CD4-positive, alpha-beta T cell (primary cell): ENCODE measurements at regions not wholly inside any gene's neighbourhood (a gene's known extent, or its start where the extent isn't known, plus 50 kb on each side); places are given as distances from the start of the nearest gene placed in this dataset.

Experiments
- ATAC-seq: fragments of 200-7000 bp; cut with Tn5 transposase; one replicate; pipeline ENCODE4 v1.10.0; 2022; ENCODE audit warnings: mild to moderate bottlenecking; ENCODE audit not compliant: poor library complexity
- CTCF ChIA-PET: fragments of 350-600 bp; sonication (Branson Sonifier 250); formaldehyde crosslinking; loops from one replicate; lab custom pipeline; 2021; ENCODE audit warnings: antibody characterized with exemption, inconsistent platforms; lab: Charles Lee
- POLR2A ChIA-PET: fragments of 350-600 bp; sonication (Branson Sonifier 250); formaldehyde crosslinking; loops from one replicate; lab custom pipeline; 2021; ENCODE audit warnings: antibody characterized with exemption, inconsistent platforms; lab: Charles Lee
- DNase-seq, 14 experiments: peaks; one replicate each; pipeline ENCODE4 v3.0.0-alpha.2; 2013 to 2020; ENCODE audit warnings: mixed read lengths in 2 of 14
- H3K27ac ChIP-seq, 2 donors: one replicate each; pipeline versions ENCODE4 v1.5.1 to v1.7.0; 2013; ENCODE audit warnings: low read length in 2 of 2, low read depth in 1 of 2, mild to moderate bottlenecking in 1 of 2
- H3K27me3 ChIP-seq, 2 experiments: 1 replicate in 1 of 2; 2 replicates in 1 of 2; pipeline versions ENCODE4 v1.6.1 to v1.7.0; 2013; ENCODE audit warnings: low read length in 2 of 2, control low read depth in 1 of 2, mild to moderate bottlenecking in 1 of 2, moderate library complexity in 1 of 2; ENCODE audit not compliant: insufficient read depth in 2 of 2, control insufficient read depth in 1 of 2
- H3K36me3 ChIP-seq: one replicate; pipeline ENCODE4 v1.6.1; 2013; ENCODE audit warnings: low read length, control low read depth; ENCODE audit not compliant: insufficient read depth
- H3K4me1 ChIP-seq: one replicate; pipeline ENCODE4 v1.6.1; 2013; ENCODE audit warnings: low read length, control low read depth; ENCODE audit not compliant: insufficient read depth
- H3K4me3 ChIP-seq: one replicate; pipeline ENCODE4 v1.5.1; 2013; ENCODE audit warnings: mild to moderate bottlenecking, low read length, moderate library complexity
- H3K9me3 ChIP-seq, 2 experiments: 1 replicate in 1 of 2; 2 replicates in 1 of 2; pipeline versions ENCODE4 v1.6.1 to v1.7.0; 2013; ENCODE audit warnings: low read length in 2 of 2, mild to moderate bottlenecking in 2 of 2, control low read depth in 1 of 2, moderate library complexity in 1 of 2; ENCODE audit not compliant: control insufficient read depth in 1 of 2, insufficient read depth in 1 of 2
- H3K27ac Mint-ChIP-seq: one replicate; pipeline ENCODE4 v1.8.0; 2020; ENCODE audit warnings: mixed read lengths
- H3K27me3 Mint-ChIP-seq: one replicate; pipeline ENCODE4 v1.8.0; 2021; ENCODE audit warnings: mixed read lengths
- H3K36me3 Mint-ChIP-seq: one replicate; pipeline ENCODE4 v1.8.0; 2021; ENCODE audit warnings: low read depth, mixed read lengths
- H3K4me1 Mint-ChIP-seq: one replicate; pipeline ENCODE4 v1.8.0; 2021; ENCODE audit warnings: low read depth, mixed read lengths
- H3K4me3 Mint-ChIP-seq: one replicate; pipeline ENCODE4 v1.8.0; 2020; ENCODE audit warnings: mild to moderate bottlenecking, mixed read lengths
- H3K9me3 Mint-ChIP-seq: one replicate; pipeline ENCODE4 v1.8.0; 2020; ENCODE audit warnings: mixed read lengths
- CTCF ChIP-seq: fragments of 200-600 bp; IDR thresholded peaks from one replicate; pipeline ENCODE4 v1.8.0; 2022; ENCODE audit warnings: antibody characterized with exemption, mild to moderate bottlenecking
- intact Hi-C, 2 experiments: fragments of 100-400 bp; cut with DNase I in 1 of 2; cut with micrococcal nuclease in 1 of 2; formaldehyde crosslinking; loops; one replicate each; pipeline versions ENCODE4 v1.15.1 to v1.9.0; 2023 to 2025; cut with DNase I, micrococcal nuclease

GRCh38 chr10:3622845-3623621 is 162.0 kb downstream of the KLF6 start:
- no peak overlapping the region for H3K27ac Mint-ChIP-seq
- ChIA-PET POLR2A (interaction anchor here (1.6 kb wide), 1 partner anchor 162 kb away, joined by 5 read pairs; the partner anchor contains the start of gene KLF6), CTCF (interaction anchor here (1.4 kb wide), 1 partner anchor 12 kb away, joined by 3 read pairs; no protein-coding TSS in a partner anchor)
- Histone ChIP-seq H3K27ac (no peak overlapping the region), H3K36me3 (no peaks in the 10 kb centered on the region), H3K9me3 (peaks cover 0 to 7% of the 10 kb centered on the region in 2 experiments), H3K4me1 (peaks cover 8% of the 10 kb centered on the region), H3K4me3 (no peak overlapping the region), H3K27me3 (no peaks in the 10 kb centered on the region)
- ATAC-seq = no peak
- no peaks in the 10 kb centered on the region for H3K27me3 Mint-ChIP-seq
- peak in 4 of 14 experiments; percentile 15 to 32 (median 18) for DNase-seq
- intact Hi-C loops = no loop called here
- no peak for TF ChIP-seq CTCF
- H3K4me1 Mint-ChIP-seq = peaks cover 19% of the 10 kb centered on the region
- peaks cover 7% of the 10 kb centered on the region for H3K9me3 Mint-ChIP-seq
- H3K36me3 Mint-ChIP-seq = no peaks in the 10 kb centered on the region
- no peak overlapping the region for H3K4me3 Mint-ChIP-seq

GRCh38 chr10:3622427-3622826 is 162.6 kb downstream of the KLF6 start:
- Histone ChIP-seq H3K27me3 (no peaks in the 10 kb centered on the region), H3K4me1 (peaks cover 8% of the 10 kb centered on the region), H3K9me3 (peaks cover 0 to 7% of the 10 kb centered on the region in 2 experiments), H3K36me3 (no peaks in the 10 kb centered on the region), H3K27ac (no peak overlapping the region), H3K4me3 (no peak overlapping the region)
- no peaks in the 10 kb centered on the region for H3K27me3 Mint-ChIP-seq
- H3K36me3 Mint-ChIP-seq = no peaks in the 10 kb centered on the region
- intact Hi-C loops = no loop called here
- peaks cover 7% of the 10 kb centered on the region for H3K9me3 Mint-ChIP-seq
- no peak overlapping the region for H3K27ac Mint-ChIP-seq
- no peak for ATAC-seq
- H3K4me3 Mint-ChIP-seq = no peak overlapping the region
- TF ChIP-seq CTCF = no peak
- ChIA-PET POLR2A (no interaction called here), CTCF (interaction anchor here (1.4 kb wide), 1 partner anchor 12 kb away, joined by 3 read pairs; no protein-coding TSS in a partner anchor)
- DNase-seq = peak in 3 of 14 experiments; percentile 9 to 15 (median 10)
- peaks cover 19% of the 10 kb centered on the region for H3K4me1 Mint-ChIP-seq

GRCh38 chr10:3620818-3621217 is 164.2 kb downstream of the KLF6 start:
- ATAC-seq (no peak), DNase-seq (no peak)
- Mint-ChIP-seq H3K4me1 (peaks cover 19% of the 10 kb centered on the region), H3K9me3 (peaks cover 7% of the 10 kb centered on the region), H3K27me3 (no peaks in the 10 kb centered on the region), H3K36me3 (no peaks in the 10 kb centered on the region), H3K4me3 (no peak overlapping the region), H3K27ac (no peak overlapping the region)
- Histone ChIP-seq H3K4me3 (no peak overlapping the region), H3K36me3 (no peaks in the 10 kb centered on the region), H3K9me3 (peaks cover 0 to 7% of the 10 kb centered on the region in 2 experiments), H3K4me1 (peaks cover 8% of the 10 kb centered on the region), H3K27me3 (no peaks in the 10 kb centered on the region), H3K27ac (no peak overlapping the region)
- TF ChIP-seq CTCF = no peak
- intact Hi-C loops = no loop called here
- ChIA-PET POLR2A (no interaction called here), CTCF (no interaction called here)
